ENCODE measurements at regions not wholly inside any gene's neighbourhood (a gene's known extent, or its start where the extent isn't known, plus 50 kb on each side); places are given as distances from the start of the nearest gene placed in this dataset.

DNA sequence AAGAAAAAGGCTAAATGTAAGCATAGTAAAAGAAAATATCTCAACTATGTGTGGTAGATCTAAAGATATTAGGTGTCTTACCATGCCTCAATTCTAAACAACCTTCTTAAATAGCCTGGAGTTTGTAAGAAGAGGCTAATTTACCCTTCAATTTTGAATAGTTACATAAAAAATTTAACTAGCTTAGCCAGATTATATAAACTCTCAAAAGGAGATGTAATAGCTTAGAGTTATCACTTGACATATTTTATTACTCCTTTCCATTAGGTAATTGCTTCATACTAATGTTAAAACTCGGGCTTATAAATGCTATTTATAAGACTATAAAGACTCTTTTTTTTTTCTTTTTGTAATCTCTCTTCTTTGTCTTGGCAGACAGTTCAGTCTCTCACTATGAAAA, 297.5 kb upstream of the PABPC4L start:
- TF ChIP-seq CTCF (IDR thresholded peaks at IDR 0.05) (no peak), POLR2A (IDR thresholded peaks at IDR 0.05) (no peak)
